ENCODE measurements at regions not wholly inside any gene's neighbourhood (a gene's known extent, or its start where the extent isn't known, plus 50 kb on each side); places are given as distances from the start of the nearest gene placed in this dataset.

GRCh38 chr1:56222914-56223540, 356.3 kb downstream of the PLPP3 start:
- H3K27me3 ChIP-seq (replicated peaks) = no peaks in the 10 kb centered on the region
- no peak overlapping the region for H3K27ac ChIP-seq
- no peak for DNase-seq
- in situ Hi-C loops (cut with HindIII; ENCODE audit: low pct_ligation_motif_present, low sequenced_read_pairs) = no loop called here
- no peak overlapping the region for H3K4me3 ChIP-seq (ENCODE audit: low read depth, low read length)
- H3K36me3 ChIP-seq (replicated peaks) = no peaks in the 10 kb centered on the region
- TF ChIP-seq CTCF (IDR thresholded peaks at IDR 0.05; ENCODE audit: low read depth, low read length, missing control alignments) = no peak

- Histone ChIP-seq H3K36me3 (replicated peaks) (no peaks in the 10 kb centered on the region), H3K27ac (no peak overlapping the region), H3K27me3 (replicated peaks) (no peaks in the 10 kb centered on the region), H3K4me3 (ENCODE audit: low read depth, low read length) (no peak overlapping the region)
- DNase-seq = no peak
- in situ Hi-C loops (cut with HindIII; ENCODE audit: low pct_ligation_motif_present, low sequenced_read_pairs) = no loop called here
- no peak for TF ChIP-seq CTCF (IDR thresholded peaks at IDR 0.05; ENCODE audit: low read depth, low read length, missing control alignments)
Measured at GRCh38 chr1:56220021-56220420, 359.3 kb downstream of the PLPP3 start.

- Histone ChIP-seq H3K36me3 (replicated peaks) (no peaks in the 10 kb centered on the region), H3K4me3 (ENCODE audit: low read depth, low read length) (no peak overlapping the region), H3K27ac (no peak overlapping the region), H3K27me3 (replicated peaks) (no peaks in the 10 kb centered on the region)
- no peak for DNase-seq
- in situ Hi-C loops (cut with HindIII; ENCODE audit: low pct_ligation_motif_present, low sequenced_read_pairs) = no loop called here
- TF ChIP-seq CTCF (IDR thresholded peaks at IDR 0.05; ENCODE audit: low read depth, low read length, missing control alignments) = no peak
Measured at GRCh38 chr1:56218023-56218422, 361.3 kb downstream of the PLPP3 start.

GRCh38 chr1:56216218-56216617, 363.1 kb downstream of the PLPP3 start:
- Histone ChIP-seq H3K27ac (no peak overlapping the region), H3K27me3 (replicated peaks) (no peaks in the 10 kb centered on the region), H3K36me3 (replicated peaks) (no peaks in the 10 kb centered on the region), H3K4me3 (ENCODE audit: low read depth, low read length) (no peak overlapping the region)
- no peak for DNase-seq
- in situ Hi-C loops (cut with HindIII; ENCODE audit: low pct_ligation_motif_present, low sequenced_read_pairs) = no loop called here
- TF ChIP-seq CTCF (IDR thresholded peaks at IDR 0.05; ENCODE audit: low read depth, low read length, missing control alignments) = no peak

DNA sequence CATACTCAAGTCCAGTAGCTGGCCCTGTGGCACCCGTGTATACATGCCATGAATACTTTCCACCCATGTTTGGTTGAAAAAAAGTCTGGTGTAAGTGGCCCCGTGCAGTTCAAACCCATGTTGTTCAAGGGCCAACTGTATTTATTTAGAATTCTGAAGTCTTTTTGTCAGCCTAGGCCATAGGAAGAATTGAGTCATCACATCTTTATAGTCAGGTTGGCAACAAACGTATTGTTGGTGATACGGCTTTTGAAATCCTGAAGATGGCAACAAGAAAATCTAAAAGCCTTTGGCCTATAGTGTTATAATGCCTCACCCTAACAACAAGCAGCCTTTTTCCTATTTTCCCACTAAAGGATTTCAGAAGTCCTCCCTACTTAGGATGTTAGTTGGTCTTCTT, 363.6 kb downstream of the PLPP3 start:
- Histone ChIP-seq H3K27ac (no peak overlapping the region), H3K4me3 (ENCODE audit: low read depth, low read length) (no peak overlapping the region), H3K27me3 (replicated peaks) (no peaks in the 10 kb centered on the region), H3K36me3 (replicated peaks) (no peaks in the 10 kb centered on the region)
- in situ Hi-C loops (cut with HindIII; ENCODE audit: low pct_ligation_motif_present, low sequenced_read_pairs) = no loop called here
- no peak for DNase-seq
- TF ChIP-seq CTCF (IDR thresholded peaks at IDR 0.05; ENCODE audit: low read depth, low read length, missing control alignments) = no peak

GRCh38 chr1:56215086-56215485, 364.3 kb downstream of the PLPP3 start:
- in situ Hi-C loops (cut with HindIII; ENCODE audit: low pct_ligation_motif_present, low sequenced_read_pairs) = no loop called here
- no peaks in the 10 kb centered on the region for H3K36me3 ChIP-seq (replicated peaks)
- H3K4me3 ChIP-seq (ENCODE audit: low read depth, low read length) = no peak overlapping the region
- H3K27me3 ChIP-seq (replicated peaks) = no peaks in the 10 kb centered on the region
- no peak overlapping the region for H3K27ac ChIP-seq
- DNase-seq = no peak
- no peak for TF ChIP-seq CTCF (IDR thresholded peaks at IDR 0.05; ENCODE audit: low read depth, low read length, missing control alignments)
